AG10803 (cell line): ENCODE measurements at regions not wholly inside any gene's neighbourhood (a gene's known extent, or its start where the extent isn't known, plus 50 kb on each side); places are given as distances from the start of the nearest gene placed in this dataset.

ENCODE experiments used
- DNase-seq: peaks from one replicate; pipeline ENCODE4 v3.0.0; 2010; ENCODE audit warnings: low read depth
- H3K4me3 ChIP-seq: 2 replicates; pipeline ENCODE4 v1.5.1; 2011; ENCODE audit warnings: mild to moderate bottlenecking, low read length, control low read depth
- CTCF ChIP-seq: conservative IDR thresholded peaks from 2 replicates; pipeline ENCODE4 v1.5.1; 2011; ENCODE audit warnings: mild to moderate bottlenecking, low read length, control low read depth, inconsistent platforms

- no peak for DNase-seq
- H3K4me3 ChIP-seq = no peak overlapping the region
- no peak for TF ChIP-seq CTCF
Observed at GRCh38 chr14:51321036-51321435, 81.0 kb downstream of the TMX1 start.

GRCh38 chr14:51323492-51323891 is 83.4 kb downstream of the TMX1 start:
- TF ChIP-seq CTCF = no peak
- no peak for DNase-seq
- H3K4me3 ChIP-seq = no peak overlapping the region

GRCh38 chr14:51327376-51327775 is 87.3 kb downstream of the TMX1 start:
- H3K4me3 ChIP-seq = no peak overlapping the region
- no peak for TF ChIP-seq CTCF
- DNase-seq = peak; percentile 78

- H3K4me3 ChIP-seq = peak overlapping the region; percentile 18; the same call in 1 of the 2 replicates
- peak; percentile 70 for DNase-seq
- TF ChIP-seq CTCF = no peak
Observed at GRCh38 chr14:51328064-51328771, 88.2 kb downstream of the TMX1 start.

GRCh38 chr14:51328772-51329353 is 88.8 kb downstream of the TMX1 start:
- peak; percentile 24; the same call in 1 of the 2 replicates for TF ChIP-seq CTCF
- H3K4me3 ChIP-seq = no peak overlapping the region
- peak; percentile 83 for DNase-seq

GRCh38 chr14:51331486-51332367 is 91.7 kb downstream of the TMX1 start:
- no peak for DNase-seq
- no peak overlapping the region for H3K4me3 ChIP-seq
- TF ChIP-seq CTCF = no peak
